Body of pancreas (tissue), 4 donors: ENCODE measurements at regions not wholly inside any gene's neighbourhood (a gene's known extent, or its start where the extent isn't known, plus 50 kb on each side); places are given as distances from the start of the nearest gene placed in this dataset.

Source experiments
- ATAC-seq: fragments of 150-250 bp; one replicate; pipeline ENCODE4 v1.9.1; 2016
- DNase-seq, 4 donors: peaks; one replicate each; pipeline ENCODE4 v3.0.0-alpha.2; 2019
- H3K27ac ChIP-seq, 4 donors: fragments of 200-600 bp; sonication (generic); 1 replicate in 3 of 4; 2 replicates in 1 of 4; pipeline versions ENCODE4 v1.5.1 to v1.6.1; 2016 to 2019; ENCODE audit warnings: mild to moderate bottlenecking in 1 of 4, mixed read lengths in 1 of 4, moderate library complexity in 1 of 4
- H3K27me3 ChIP-seq, 2 donors: fragments of 200-600 bp; sonication (generic); one replicate each; pipeline ENCODE4 v1.6.0; 2016; ENCODE audit warnings: mild to moderate bottlenecking in 1 of 2
- H3K36me3 ChIP-seq, 2 donors: fragments of 200-600 bp; sonication (generic); replicated peaks in 1 of 2; 2 replicates each; pipeline ENCODE4 v1.5.1; 2016; ENCODE audit warnings: low read depth in 2 of 2; ENCODE audit not compliant: insufficient read depth in 1 of 2
- H3K4me1 ChIP-seq: fragments of 200-600 bp; sonication (generic); one replicate; pipeline ENCODE4 v1.6.0; 2016
- H3K4me3 ChIP-seq, 2 donors: fragments of 200-600 bp; sonication (generic); 1 replicate in 1 of 2; 2 replicates in 1 of 2; pipeline ENCODE4 v1.5.1; 2016 to 2019
- H3K9me3 ChIP-seq, 3 donors: fragments of 200-600 bp; sonication (generic); 1 replicate in 2 of 3; 2 replicates in 1 of 3; pipeline ENCODE4 v1.5.1; 2016
- CTCF ChIP-seq, 7 experiments: fragments of 450-650 bp in 4 of 7; fragments of 200-600 bp in 3 of 7; sonication (generic) in 3 of 7; IDR thresholded peaks; one replicate each; pipeline ENCODE4 v1.5.1; 2016 to 2019; ENCODE audit warnings: antibody characterized with exemption in 7 of 7
- POLR2A ChIP-seq, 3 donors: fragments of 450-650 bp; IDR thresholded peaks; one replicate each; pipeline ENCODE4 v1.6.1; 2016; ENCODE audit warnings: antibody characterized with exemption in 3 of 3, mild to moderate bottlenecking in 2 of 3
- WGBS, 2 donors: methylation state at CpG; one replicate each; pipeline ENCODE4 v1.1.5; 2017; 5-methylcytosine and 5-hydroxymethylcytosine counted together
- intact Hi-C: fragments of 100-400 bp; cut with DNase I; formaldehyde crosslinking; loops from one replicate; pipeline ENCODE4 v1.15.1; 2023

- no peak overlapping the region for H3K4me3 ChIP-seq
- peaks cover 9% of the 10 kb centered on the region for H3K4me1 ChIP-seq
- TF ChIP-seq POLR2A (IDR thresholded peaks at IDR 0.05) (no peak), CTCF (IDR thresholded peaks at IDR 0.05) (no peak)
- 50 to 80% methylated on average over 5 to 12 of the region's 15 CpGs for WGBS, 2 donors
- intact Hi-C loops, result no loop called here
- no peaks in the 10 kb centered on the region for H3K36me3 ChIP-seq
- no peak for ATAC-seq
- no peaks in the 10 kb centered on the region for H3K9me3 ChIP-seq
- H3K27me3 ChIP-seq, result no peaks in the 10 kb centered on the region
- DNase-seq, result no peak
- no peak overlapping the region for H3K27ac ChIP-seq
These were observed 223.8 kb downstream of the IRF8 start for GRCh38 chr16:86122681-86123342.

DNA sequence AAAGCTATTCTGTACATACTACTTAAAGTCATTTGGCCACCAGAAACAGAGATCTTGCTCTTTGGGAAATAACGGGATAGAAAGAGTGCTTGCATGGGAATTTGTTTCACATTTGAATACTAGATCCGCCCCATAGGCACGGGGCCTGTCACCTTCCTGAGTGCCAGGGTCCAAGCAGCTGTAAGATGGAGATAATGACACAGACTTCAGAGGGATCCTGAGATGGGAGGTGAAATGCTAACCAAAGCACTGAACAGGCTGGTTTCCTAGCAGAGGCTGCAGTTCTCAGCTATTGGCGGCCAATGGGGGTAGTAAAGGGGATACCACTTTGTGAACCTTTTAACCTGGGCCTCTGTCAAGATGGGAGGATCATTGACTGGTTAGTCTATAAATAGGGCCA lies 225.4 kb downstream of the IRF8 start:
- Histone ChIP-seq H3K4me1 (no peaks in the 10 kb centered on the region), H3K27me3 (no peaks in the 10 kb centered on the region), H3K36me3 (no peaks in the 10 kb centered on the region), H3K27ac (no peak overlapping the region), H3K9me3 (no peaks in the 10 kb centered on the region), H3K4me3 (no peak overlapping the region)
- 55 to 74% methylated on average over 4 of the region's 4 CpGs for WGBS, 2 donors
- no peak for DNase-seq
- TF ChIP-seq CTCF (IDR thresholded peaks at IDR 0.05) (no peak), POLR2A (IDR thresholded peaks at IDR 0.05) (no peak)
- no peak for ATAC-seq
- intact Hi-C loops, result no loop called here

GRCh38 chr16:86126891-86127290 lies 227.9 kb downstream of the IRF8 start:
- 85 to 89% methylated on average over 12 of the region's 12 CpGs for WGBS, 2 donors
- H3K27me3 ChIP-seq, result no peaks in the 10 kb centered on the region
- no peaks in the 10 kb centered on the region for H3K4me1 ChIP-seq
- TF ChIP-seq POLR2A (IDR thresholded peaks at IDR 0.05), result no peak
- no peak for TF ChIP-seq CTCF (IDR thresholded peaks at IDR 0.05)
- no peak overlapping the region for H3K4me3 ChIP-seq
- H3K36me3 ChIP-seq, result no peaks in the 10 kb centered on the region
- intact Hi-C loops, result no loop called here
- DNase-seq, result no peak
- no peak for ATAC-seq
- H3K27ac ChIP-seq, result no peak overlapping the region
- no peaks in the 10 kb centered on the region for H3K9me3 ChIP-seq

GRCh38 chr16:86127366-86127765 lies 228.4 kb downstream of the IRF8 start:
- H3K4me1 ChIP-seq, result no peaks in the 10 kb centered on the region
- no peaks in the 10 kb centered on the region for H3K9me3 ChIP-seq
- no peak overlapping the region for H3K27ac ChIP-seq
- H3K36me3 ChIP-seq, result no peaks in the 10 kb centered on the region
- ATAC-seq (no peak), DNase-seq (no peak)
- no peaks in the 10 kb centered on the region for H3K27me3 ChIP-seq
- WGBS, 2 donors, result 80 to 82% methylated on average over 13 of the region's 13 CpGs
- TF ChIP-seq CTCF (IDR thresholded peaks at IDR 0.05) (no peak), POLR2A (IDR thresholded peaks at IDR 0.05) (no peak)
- no peak overlapping the region for H3K4me3 ChIP-seq
- intact Hi-C loops, result no loop called here

DNA sequence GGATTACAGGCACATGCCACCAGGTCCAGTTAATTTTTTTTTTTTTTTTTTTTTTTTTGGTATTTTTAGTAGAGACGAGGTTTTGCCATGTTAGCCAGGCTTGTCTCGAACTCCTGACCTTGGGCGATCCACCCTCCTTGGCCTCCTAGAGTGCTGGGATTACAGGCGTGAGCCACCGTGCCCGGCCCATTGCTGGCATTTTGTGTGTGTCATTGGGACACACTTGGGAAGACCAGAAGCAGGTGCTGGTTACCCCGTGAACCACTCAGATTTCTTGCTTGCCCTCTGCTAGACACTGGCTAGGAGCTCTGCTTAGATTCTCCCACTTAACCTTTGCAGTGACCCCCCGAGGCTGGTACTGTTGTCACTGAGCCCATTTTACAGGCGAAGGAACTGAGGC lies 229.3 kb downstream of the IRF8 start:
- Histone ChIP-seq H3K4me1 (no peaks in the 10 kb centered on the region), H3K27ac (no peak overlapping the region), H3K4me3 (no peak overlapping the region), H3K9me3 (no peaks in the 10 kb centered on the region), H3K36me3 (no peaks in the 10 kb centered on the region), H3K27me3 (no peaks in the 10 kb centered on the region)
- no peak for TF ChIP-seq POLR2A (IDR thresholded peaks at IDR 0.05)
- no peak for TF ChIP-seq CTCF (IDR thresholded peaks at IDR 0.05)
- intact Hi-C loops, result no loop called here
- ATAC-seq (no peak), DNase-seq (no peak)
- 76 to 87% methylated on average over 7 to 9 of the region's 9 CpGs for WGBS, 2 donors
